ENCODE measurements at regions not wholly inside any gene's neighbourhood (a gene's known extent, or its start where the extent isn't known, plus 50 kb on each side); places are given as distances from the start of the nearest gene placed in this dataset.
A peak's percentile ranks its signal among the peaks of the same experiment; 100 is the strongest.

GRCh38 chr6:170045563-170045960 is 245.3 kb downstream of the DLL1 start:
- no peaks in the 10 kb centered on the region for H3K9me3 ChIP-seq (ENCODE audit: low read length)
- DNase-seq: no peak
- no peak overlapping the region for H3K4me3 ChIP-seq (ENCODE audit: low read length)
- peaks cover 0 to 7% (median 6%) of the 10 kb centered on the region in 3 donors for H3K4me1 Mint-ChIP-seq
- no peaks in the 10 kb centered on the region for H3K27me3 ChIP-seq (ENCODE audit: insufficient read depth, low read length, poor library complexity, severe bottlenecking)
- POLR2A ChIA-PET: no interaction called here
- H3K27me3 Mint-ChIP-seq: peaks cover 3 to 5% of the 10 kb centered on the region in 2 donors
- H3K27ac Mint-ChIP-seq: peak overlapping the region in 1 of 8 donors; percentile 82
- H3K36me3 Mint-ChIP-seq: no peaks in the 10 kb centered on the region
- CTCF ChIA-PET: no interaction called here
- no peak overlapping the region for H3K27ac ChIP-seq (ENCODE audit: low read depth, low read length)
- H3K9me3 Mint-ChIP-seq: no peaks in the 10 kb centered on the region
- peak overlapping the region in 1 of 7 donors; percentile 69 for H3K4me3 Mint-ChIP-seq
- H3K36me3 ChIP-seq (ENCODE audit: insufficient read depth, low read length): no peaks in the 10 kb centered on the region
- H3K4me1 ChIP-seq (ENCODE audit: insufficient read depth, low read length): no peaks in the 10 kb centered on the region

- no peak overlapping the region for H3K4me3 ChIP-seq (ENCODE audit: low read length)
- H3K36me3 ChIP-seq (ENCODE audit: insufficient read depth, low read length): no peaks in the 10 kb centered on the region
- ChIA-PET CTCF (interaction anchor here (1.0 kb wide), 1 partner anchor 36 kb away, joined by 3 read pairs; no protein-coding TSS in a partner anchor), POLR2A (no interaction called here)
- Mint-ChIP-seq H3K9me3 (no peaks in the 10 kb centered on the region), H3K36me3 (no peaks in the 10 kb centered on the region), H3K4me3 (peak overlapping the region in 1 of 7 donors; percentile 69), H3K4me1 (peaks cover 0 to 7% (median 6%) of the 10 kb centered on the region in 3 donors), H3K27ac (no peak overlapping the region), H3K27me3 (peaks cover 3 to 5% of the 10 kb centered on the region in 2 donors)
- H3K27ac ChIP-seq (ENCODE audit: low read depth, low read length): no peak overlapping the region
- H3K9me3 ChIP-seq (ENCODE audit: low read length): no peaks in the 10 kb centered on the region
- no peak for DNase-seq
- H3K27me3 ChIP-seq (ENCODE audit: insufficient read depth, low read length, poor library complexity, severe bottlenecking): no peaks in the 10 kb centered on the region
- H3K4me1 ChIP-seq (ENCODE audit: insufficient read depth, low read length): no peaks in the 10 kb centered on the region
These were observed 245.9 kb downstream of the DLL1 start for GRCh38 chr6:170044836-170045562.

GRCh38 chr6:170043881-170044790 is 246.7 kb downstream of the DLL1 start:
- Histone ChIP-seq H3K9me3 (ENCODE audit: low read length) (no peaks in the 10 kb centered on the region), H3K27me3 (ENCODE audit: insufficient read depth, low read length, poor library complexity, severe bottlenecking) (no peaks in the 10 kb centered on the region), H3K4me1 (ENCODE audit: insufficient read depth, low read length) (no peaks in the 10 kb centered on the region), H3K4me3 (ENCODE audit: low read length) (no peak overlapping the region), H3K27ac (ENCODE audit: low read depth, low read length) (no peak overlapping the region), H3K36me3 (ENCODE audit: insufficient read depth, low read length) (no peaks in the 10 kb centered on the region)
- no peak overlapping the region for H3K4me3 Mint-ChIP-seq
- DNase-seq: no peak
- no peaks in the 10 kb centered on the region for H3K36me3 Mint-ChIP-seq
- peaks cover 5 to 7% of the 10 kb centered on the region in 2 donors for H3K27me3 Mint-ChIP-seq
- H3K27ac Mint-ChIP-seq: no peak overlapping the region
- CTCF ChIA-PET: interaction anchor here (1.0 kb wide), 1 partner anchor 36 kb away, joined by 3 read pairs; no protein-coding TSS in a partner anchor
- POLR2A ChIA-PET: no interaction called here
- no peaks in the 10 kb centered on the region for H3K9me3 Mint-ChIP-seq
- peaks cover 0 to 4% (median 3%) of the 10 kb centered on the region in 3 donors for H3K4me1 Mint-ChIP-seq

- peaks cover 5 to 11% of the 10 kb centered on the region in 2 donors for H3K27me3 Mint-ChIP-seq
- no peak overlapping the region for H3K27ac Mint-ChIP-seq
- Histone ChIP-seq H3K36me3 (ENCODE audit: insufficient read depth, low read length) (no peaks in the 10 kb centered on the region), H3K27ac (ENCODE audit: low read depth, low read length) (no peak overlapping the region), H3K4me3 (ENCODE audit: low read length) (no peak overlapping the region), H3K27me3 (ENCODE audit: insufficient read depth, low read length, poor library complexity, severe bottlenecking) (no peaks in the 10 kb centered on the region), H3K4me1 (ENCODE audit: insufficient read depth, low read length) (no peaks in the 10 kb centered on the region), H3K9me3 (ENCODE audit: low read length) (no peaks in the 10 kb centered on the region)
- no peaks in the 10 kb centered on the region for H3K9me3 Mint-ChIP-seq
- no peak for DNase-seq
- ChIA-PET POLR2A (no interaction called here), CTCF (no interaction called here)
- no peaks in the 10 kb centered on the region for H3K36me3 Mint-ChIP-seq
- H3K4me1 Mint-ChIP-seq: no peaks in the 10 kb centered on the region
- H3K4me3 Mint-ChIP-seq: no peak overlapping the region
These were observed 247.6 kb downstream of the DLL1 start for GRCh38 chr6:170043150-170043819.

GRCh38 chr6:170042596-170043118 is 248.2 kb downstream of the DLL1 start:
- no peak overlapping the region for H3K4me3 ChIP-seq (ENCODE audit: low read length)
- CTCF ChIA-PET: no interaction called here
- H3K27me3 ChIP-seq (ENCODE audit: insufficient read depth, low read length, poor library complexity, severe bottlenecking): no peaks in the 10 kb centered on the region
- Mint-ChIP-seq H3K9me3 (no peaks in the 10 kb centered on the region), H3K27ac (no peak overlapping the region), H3K27me3 (peaks cover 8 to 11% of the 10 kb centered on the region in 2 donors), H3K36me3 (no peaks in the 10 kb centered on the region), H3K4me3 (no peak overlapping the region), H3K4me1 (no peaks in the 10 kb centered on the region)
- H3K9me3 ChIP-seq (ENCODE audit: low read length): no peaks in the 10 kb centered on the region
- H3K4me1 ChIP-seq (ENCODE audit: insufficient read depth, low read length): no peaks in the 10 kb centered on the region
- H3K27ac ChIP-seq (ENCODE audit: low read depth, low read length): no peak overlapping the region
- DNase-seq: no peak
- POLR2A ChIA-PET: no interaction called here
- no peaks in the 10 kb centered on the region for H3K36me3 ChIP-seq (ENCODE audit: insufficient read depth, low read length)

GRCh38 chr6:170042123-170042522 is 248.8 kb downstream of the DLL1 start:
- Mint-ChIP-seq H3K4me3 (no peak overlapping the region), H3K4me1 (no peaks in the 10 kb centered on the region), H3K27me3 (peaks cover 9 to 11% of the 10 kb centered on the region in 2 donors), H3K27ac (no peak overlapping the region), H3K36me3 (peaks cover 0 to under 1% (median 0%) of the 10 kb centered on the region in 3 donors), H3K9me3 (no peaks in the 10 kb centered on the region)
- Histone ChIP-seq H3K4me1 (ENCODE audit: insufficient read depth, low read length) (no peaks in the 10 kb centered on the region), H3K27me3 (ENCODE audit: insufficient read depth, low read length, poor library complexity, severe bottlenecking) (no peaks in the 10 kb centered on the region), H3K36me3 (ENCODE audit: insufficient read depth, low read length) (no peaks in the 10 kb centered on the region), H3K9me3 (ENCODE audit: low read length) (no peaks in the 10 kb centered on the region), H3K4me3 (ENCODE audit: low read length) (no peak overlapping the region), H3K27ac (ENCODE audit: low read depth, low read length) (no peak overlapping the region)
- CTCF ChIA-PET: no interaction called here
- POLR2A ChIA-PET: no interaction called here
- no peak for DNase-seq

- ChIA-PET CTCF (no interaction called here), POLR2A (no interaction called here)
- Histone ChIP-seq H3K27me3 (ENCODE audit: insufficient read depth, low read length, poor library complexity, severe bottlenecking) (no peaks in the 10 kb centered on the region), H3K4me3 (ENCODE audit: low read length) (no peak overlapping the region), H3K9me3 (ENCODE audit: low read length) (no peaks in the 10 kb centered on the region), H3K36me3 (ENCODE audit: insufficient read depth, low read length) (no peaks in the 10 kb centered on the region), H3K4me1 (ENCODE audit: insufficient read depth, low read length) (no peaks in the 10 kb centered on the region), H3K27ac (ENCODE audit: low read depth, low read length) (no peak overlapping the region)
- H3K27ac Mint-ChIP-seq: no peak overlapping the region
- peaks cover 9 to 11% of the 10 kb centered on the region in 2 donors for H3K27me3 Mint-ChIP-seq
- DNase-seq: no peak
- no peak overlapping the region for H3K4me3 Mint-ChIP-seq
- H3K4me1 Mint-ChIP-seq: no peaks in the 10 kb centered on the region
- peaks cover 2 to 4% (median 3%) of the 10 kb centered on the region in 5 donors for H3K9me3 Mint-ChIP-seq
- H3K36me3 Mint-ChIP-seq: peaks cover 0 to 6% (median 0%) of the 10 kb centered on the region in 3 donors
These were observed 249.4 kb downstream of the DLL1 start for GRCh38 chr6:170041526-170041925.

Data from CD8-positive, alpha-beta memory T cell (primary cell).